Neuronal stem cell (in vitro differentiated cells): ENCODE measurements at regions not wholly inside any gene's neighbourhood (a gene's known extent, or its start where the extent isn't known, plus 50 kb on each side); places are given as distances from the start of the nearest gene placed in this dataset.

Experiments used
- DNase-seq: peaks from one replicate; pipeline ENCODE4 v3.0.0-alpha.2; 2013; ENCODE audit warnings: low spot score
- H2AFZ ChIP-seq: one replicate; pipeline ENCODE4 v1.6.1; 2013; ENCODE audit warnings: mild to moderate bottlenecking, low read length, inconsistent platforms
- H2AK5ac ChIP-seq: 2 replicates; pipeline ENCODE4 v1.6.1; 2013; ENCODE audit warnings: low read depth, mild to moderate bottlenecking, inconsistent platforms, low read length, moderate library complexity, mixed read lengths
- H2BK120ac ChIP-seq: 2 replicates; pipeline ENCODE4 v1.6.1; 2013; ENCODE audit warnings: low read depth, mild to moderate bottlenecking, inconsistent platforms, low read length, moderate library complexity, mixed read lengths
- H2BK12ac ChIP-seq: one replicate; pipeline ENCODE4 v1.6.1; 2013; ENCODE audit warnings: low read length, inconsistent platforms
- H2BK15ac ChIP-seq: 2 replicates; pipeline ENCODE4 v1.6.1; 2013; ENCODE audit warnings: mild to moderate bottlenecking, low read length, inconsistent platforms, mixed read lengths
- H2BK5ac ChIP-seq: one replicate; pipeline ENCODE4 v1.6.1; 2013; ENCODE audit warnings: inconsistent platforms, mild to moderate bottlenecking, low read length, moderate library complexity
- H3K14ac ChIP-seq: one replicate; pipeline ENCODE4 v1.6.1; 2013; ENCODE audit warnings: low read length, inconsistent platforms
- H3K18ac ChIP-seq: 2 replicates; pipeline ENCODE4 v1.6.1; 2013; ENCODE audit warnings: low read length, inconsistent platforms
- H3K23ac ChIP-seq: 2 replicates; pipeline ENCODE4 v1.6.1; 2013; ENCODE audit warnings: low read depth, mild to moderate bottlenecking, mixed read lengths, low read length, inconsistent platforms; ENCODE audit not compliant: poor library complexity
- H3K27ac ChIP-seq: replicated peaks from 3 replicates; pipeline ENCODE4 v1.5.1; 2013; ENCODE audit warnings: low read length, inconsistent platforms
- H3K27me3 ChIP-seq, 3 experiments: 2 replicates each; pipeline ENCODE4 v1.6.1; 2013; ENCODE audit warnings: low read length in 3 of 3, mild to moderate bottlenecking in 2 of 3, inconsistent platforms in 1 of 3, low read depth in 1 of 3, mixed read lengths in 1 of 3, moderate library complexity in 1 of 3; ENCODE audit not compliant: control insufficient read depth in 3 of 3, insufficient read depth in 3 of 3
- H3K36me3 ChIP-seq, 2 donors: replicated peaks in 1 of 2; 2 replicates each; pipeline ENCODE4 v1.6.1; 2013; ENCODE audit warnings: low read length in 2 of 2; ENCODE audit not compliant: control insufficient read depth in 2 of 2, insufficient read depth in 2 of 2
- H3K4ac ChIP-seq: 2 replicates; pipeline ENCODE4 v1.6.1; 2013; ENCODE audit warnings: inconsistent platforms, mild to moderate bottlenecking, low read length, moderate library complexity
- H3K4me1 ChIP-seq, 2 donors: 1 replicate in 1 of 2; 2 replicates in 1 of 2; pipeline ENCODE4 v1.6.1; 2013; ENCODE audit warnings: low read length in 2 of 2, low read depth in 1 of 2; ENCODE audit not compliant: control insufficient read depth in 2 of 2, insufficient read depth in 1 of 2
- H3K4me2 ChIP-seq: one replicate; pipeline ENCODE4 v1.6.1; 2013; ENCODE audit warnings: mild to moderate bottlenecking, low read length, inconsistent platforms; ENCODE audit not compliant: insufficient read depth, poor library complexity, severe bottlenecking
- H3K4me3 ChIP-seq, 2 donors: 2 replicates each; pipeline ENCODE4 v1.5.1; 2013; ENCODE audit warnings: low read length in 2 of 2, mild to moderate bottlenecking in 2 of 2, inconsistent platforms in 1 of 2, moderate library complexity in 1 of 2
- H3K79me1 ChIP-seq: one replicate; pipeline ENCODE4 v1.6.1; 2013; ENCODE audit warnings: low read depth, mild to moderate bottlenecking, inconsistent platforms, low read length, moderate library complexity
- H3K9ac ChIP-seq: one replicate; pipeline ENCODE4 v1.6.1; 2013; ENCODE audit warnings: mild to moderate bottlenecking, low read depth, low read length, inconsistent platforms; ENCODE audit not compliant: poor library complexity
- H3K9me3 ChIP-seq, 2 donors: replicated peaks in 1 of 2; 2 replicates each; pipeline versions ENCODE3 to v1.6.1; 2013; ENCODE audit warnings: low read length in 2 of 2, mild to moderate bottlenecking in 2 of 2, inconsistent platforms in 1 of 2, low read depth in 1 of 2, mixed read lengths in 1 of 2, moderate library complexity in 1 of 2; ENCODE audit not compliant: control insufficient read depth in 2 of 2, insufficient read depth in 1 of 2
- H4K8ac ChIP-seq: one replicate; pipeline ENCODE4 v1.6.1; 2013; ENCODE audit warnings: low read depth, mild to moderate bottlenecking, inconsistent platforms, low read length, moderate library complexity
- H4K91ac ChIP-seq: one replicate; pipeline ENCODE4 v1.6.1; 2013; ENCODE audit warnings: low read length, low read depth, mild to moderate bottlenecking, inconsistent platforms; ENCODE audit not compliant: poor library complexity
- WGBS, 2 donors: extraction: QIAGEN DNeasy Blood & Tissue Kit; methylation state at CpG; one replicate each; pipeline ENCODE4 v1.1.7; 2013; ENCODE audit warnings: missing lambda C conversion rate in 2 of 2, mixed read lengths in 1 of 2; ENCODE audit not compliant: insufficient read length in 2 of 2, insufficient replicate concordance in 1 of 2; ENCODE audit errors: extremely low coverage in 2 of 2; 5-methylcytosine and 5-hydroxymethylcytosine counted together

DNA sequence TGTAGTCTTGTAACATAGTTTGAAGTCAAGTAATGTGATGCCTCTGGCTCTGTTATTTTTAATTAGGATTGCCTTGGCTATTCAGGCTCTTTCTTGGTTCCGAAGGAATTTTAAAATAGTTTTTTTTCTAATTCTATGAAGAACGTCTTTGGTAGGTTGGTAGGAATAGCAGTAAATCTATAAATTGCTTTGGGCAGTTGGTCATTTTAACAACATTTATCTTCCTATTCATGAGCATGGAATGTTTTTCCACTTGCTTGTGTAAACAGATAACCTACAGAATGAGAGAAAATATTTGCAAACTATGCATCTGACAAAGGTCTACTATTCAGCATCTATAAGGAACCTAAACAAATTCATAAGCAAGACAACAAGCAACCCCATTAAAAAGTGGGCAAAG is 173.2 kb upstream of the TRPC7 start:
- no peaks in the 10 kb centered on the region for H3K4me1 ChIP-seq

DNA sequence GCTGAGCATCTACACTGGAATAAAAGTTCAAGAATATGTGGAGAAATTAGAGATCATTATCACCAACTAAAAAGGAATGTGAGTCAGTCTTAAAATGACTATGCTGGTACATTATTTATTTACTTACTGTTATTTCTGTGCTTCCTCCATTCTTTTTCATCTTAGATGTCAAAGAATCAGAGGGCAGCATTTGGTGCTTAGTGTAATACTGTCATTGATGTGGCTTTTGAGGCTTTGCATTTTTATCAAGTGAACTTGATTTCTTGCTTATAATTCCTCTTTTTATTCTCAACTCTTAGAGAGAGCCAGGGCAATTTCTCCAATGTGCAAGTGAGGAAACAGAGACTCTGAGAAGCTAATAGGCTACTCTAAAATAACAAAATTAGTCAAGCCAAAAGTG is 163.7 kb upstream of the TRPC7 start:
- Histone ChIP-seq H2BK5ac (no peak overlapping the region), H3K4me2 (no peak overlapping the region), H2BK15ac (no peak overlapping the region), H4K8ac (no peak overlapping the region), H3K79me1 (no peaks in the 10 kb centered on the region), H3K4me3 (no peak overlapping the region), H2BK120ac (no peak overlapping the region), H2BK12ac (no peak overlapping the region), H3K18ac (no peak overlapping the region), H3K4me1 (peaks cover 0 to 5% of the 10 kb centered on the region in 2 donors), H3K27ac (no peak overlapping the region), H3K9ac (no peak overlapping the region), H3K4ac (no peak overlapping the region), H4K91ac (no peak overlapping the region), H3K23ac (no peak overlapping the region), H3K9me3 (no peaks in the 10 kb centered on the region), H3K27me3 (no peaks in the 10 kb centered on the region), H3K36me3 (no peaks in the 10 kb centered on the region), H2AFZ (no peak overlapping the region), H3K14ac (no peak overlapping the region), H2AK5ac (no peak overlapping the region)
- no peak for DNase-seq

More for the DNA sequence above, 173.2 kb upstream of the TRPC7 start:
- H3K36me3 ChIP-seq: no peaks in the 10 kb centered on the region
- no peak overlapping the region for H2BK12ac ChIP-seq
- no peak overlapping the region for H3K9ac ChIP-seq
- H2AK5ac ChIP-seq: no peak overlapping the region
- no peak overlapping the region for H3K18ac ChIP-seq
- no peak overlapping the region for H3K23ac ChIP-seq
- H4K91ac ChIP-seq: no peak overlapping the region
- H2BK15ac ChIP-seq: no peak overlapping the region
- H3K27me3 ChIP-seq: no peaks in the 10 kb centered on the region
- H3K9me3 ChIP-seq: no peaks in the 10 kb centered on the region
- no peak overlapping the region for H3K14ac ChIP-seq
- no peak overlapping the region for H2BK120ac ChIP-seq
- no peak overlapping the region for H3K4ac ChIP-seq
- H2AFZ ChIP-seq: no peak overlapping the region
- no peak overlapping the region for H3K27ac ChIP-seq
- WGBS, 2 donors: no CpG with 5 or more reads among the region's 2 CpGs
- no peak overlapping the region for H3K4me2 ChIP-seq
- no peak for DNase-seq
- no peak overlapping the region for H3K4me3 ChIP-seq
- no peak overlapping the region for H4K8ac ChIP-seq
- H3K79me1 ChIP-seq: no peaks in the 10 kb centered on the region
- no peak overlapping the region for H2BK5ac ChIP-seq

DNA sequence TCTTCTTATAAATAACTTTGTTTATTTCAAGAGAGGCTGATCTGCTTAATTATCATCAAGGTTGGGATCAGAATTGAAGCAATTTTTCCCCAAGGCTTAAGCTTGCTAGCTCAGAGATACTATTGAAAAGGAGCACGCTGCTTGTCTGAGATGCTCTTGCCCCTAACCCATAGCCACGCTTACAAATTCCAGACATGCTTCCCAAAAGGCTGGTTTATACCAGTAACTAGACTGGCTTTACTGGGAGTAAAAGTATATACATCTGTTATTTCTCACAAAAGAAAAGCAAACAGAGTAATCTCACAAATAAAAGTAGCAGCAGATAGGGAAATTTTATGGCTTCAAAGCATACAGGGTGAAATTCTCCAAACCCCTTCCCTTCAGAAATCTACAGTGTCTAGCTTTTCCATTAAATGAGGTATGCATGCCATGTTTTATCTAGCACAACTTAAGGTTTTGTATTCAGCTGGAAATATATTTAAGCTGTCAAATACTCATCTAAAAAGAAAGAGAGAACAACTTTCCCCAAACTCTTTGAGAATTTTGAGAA is 163.2 kb upstream of the TRPC7 start:
- Histone ChIP-seq H3K9me3 (no peaks in the 10 kb centered on the region), H3K18ac (no peak overlapping the region), H3K9ac (no peak overlapping the region), H2AFZ (no peak overlapping the region), H4K91ac (no peak overlapping the region), H3K4me1 (peaks cover 0 to 5% of the 10 kb centered on the region in 2 donors), H4K8ac (no peak overlapping the region), H3K4me2 (no peak overlapping the region), H3K36me3 (no peaks in the 10 kb centered on the region), H2BK5ac (no peak overlapping the region), H3K79me1 (no peaks in the 10 kb centered on the region), H3K4ac (no peak overlapping the region), H2AK5ac (no peak overlapping the region), H3K23ac (no peak overlapping the region), H3K27me3 (no peaks in the 10 kb centered on the region), H2BK12ac (no peak overlapping the region), H3K27ac (no peak overlapping the region), H3K4me3 (no peak overlapping the region), H3K14ac (no peak overlapping the region), H2BK15ac (no peak overlapping the region), H2BK120ac (no peak overlapping the region)
- DNase-seq: no peak
- WGBS, 2 donors: no CpG with 5 or more reads among the region's 2 CpGs

DNA sequence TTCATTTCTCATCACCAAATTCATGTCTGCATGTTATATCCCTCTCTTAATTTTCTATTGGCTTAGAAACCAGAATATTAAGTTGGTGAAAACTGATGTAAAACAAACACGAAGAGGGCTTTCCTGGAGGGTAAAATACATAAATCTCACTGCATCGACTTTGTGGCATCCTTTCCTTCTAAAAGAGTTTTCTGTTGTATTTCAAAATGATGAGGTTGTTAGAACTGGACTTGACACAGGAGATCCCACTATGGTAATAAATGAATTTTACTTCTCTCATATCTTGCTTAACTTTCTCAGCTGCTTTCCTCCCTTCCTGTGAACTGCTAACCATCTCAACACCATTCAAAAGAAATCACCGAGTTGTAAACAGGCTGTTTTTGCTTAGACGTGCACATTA is 162.0 kb upstream of the TRPC7 start:
- Histone ChIP-seq H3K18ac (no peak overlapping the region), H3K23ac (no peak overlapping the region), H3K79me1 (no peaks in the 10 kb centered on the region), H2BK120ac (no peak overlapping the region), H2BK12ac (no peak overlapping the region), H3K27ac (no peak overlapping the region), H2AK5ac (no peak overlapping the region), H4K91ac (no peak overlapping the region), H2AFZ (no peak overlapping the region), H3K36me3 (no peaks in the 10 kb centered on the region), H3K9ac (no peak overlapping the region), H3K27me3 (no peaks in the 10 kb centered on the region), H3K4ac (no peak overlapping the region), H4K8ac (no peak overlapping the region), H2BK15ac (no peak overlapping the region), H3K4me1 (peaks cover 0 to 5% of the 10 kb centered on the region in 2 donors), H3K4me2 (no peak overlapping the region), H3K4me3 (no peak overlapping the region), H2BK5ac (no peak overlapping the region), H3K14ac (no peak overlapping the region), H3K9me3 (no peaks in the 10 kb centered on the region)
- WGBS, 2 donors: no CpG with 5 or more reads among the region's 4 CpGs
- no peak for DNase-seq
